ENCODE measurements at regions not wholly inside any gene's neighbourhood (a gene's known extent, or its start where the extent isn't known, plus 50 kb on each side); places are given as distances from the start of the nearest gene placed in this dataset.
A peak's percentile ranks its signal among the peaks of the same experiment; 100 is the strongest.

GRCh38 chr9:563200-563599, 278.3 kb upstream of the DMRT1 start:
- H3K4me3 ChIP-seq (ENCODE audit: insufficient read depth, low read depth, low read length) = no peak overlapping the region
- no peaks in the 10 kb centered on the region; the same call in 1 of the 2 replicates for H3K36me3 ChIP-seq (replicated peaks; ENCODE audit: control insufficient read depth, insufficient read depth, low read length)
- no peaks in the 10 kb centered on the region for H3K27me3 ChIP-seq (ENCODE audit: control insufficient read depth, insufficient read depth, low read length)
- DNase-seq = no peak

- DNase-seq = no peak
- no peaks in the 10 kb centered on the region for H3K27me3 ChIP-seq (ENCODE audit: control insufficient read depth, insufficient read depth, low read length)
- no peaks in the 10 kb centered on the region; the same call in 1 of the 2 replicates for H3K36me3 ChIP-seq (replicated peaks; ENCODE audit: control insufficient read depth, insufficient read depth, low read length)
- H3K4me3 ChIP-seq (ENCODE audit: insufficient read depth, low read depth, low read length) = no peak overlapping the region
Observed at GRCh38 chr9:565528-565927, 276.0 kb upstream of the DMRT1 start.

- H3K27me3 ChIP-seq (ENCODE audit: control insufficient read depth, insufficient read depth, low read length) = no peaks in the 10 kb centered on the region
- no peak for DNase-seq
- no peak overlapping the region for H3K4me3 ChIP-seq (ENCODE audit: insufficient read depth, low read depth, low read length)
- no peaks in the 10 kb centered on the region; the same call in 1 of the 2 replicates for H3K36me3 ChIP-seq (replicated peaks; ENCODE audit: control insufficient read depth, insufficient read depth, low read length)
Observed at GRCh38 chr9:567128-567746, 274.3 kb upstream of the DMRT1 start.

- Histone ChIP-seq H3K27me3 (ENCODE audit: control insufficient read depth, insufficient read depth, low read length) (no peaks in the 10 kb centered on the region), H3K36me3 (replicated peaks; ENCODE audit: control insufficient read depth, insufficient read depth, low read length) (no peaks in the 10 kb centered on the region; the same call in 1 of the 2 replicates), H3K4me3 (ENCODE audit: insufficient read depth, low read depth, low read length) (no peak overlapping the region)
- DNase-seq = no peak
Observed at GRCh38 chr9:567747-568305, 273.7 kb upstream of the DMRT1 start.

- no peak for DNase-seq
- Histone ChIP-seq H3K27me3 (ENCODE audit: control insufficient read depth, insufficient read depth, low read length) (no peaks in the 10 kb centered on the region), H3K36me3 (replicated peaks; ENCODE audit: control insufficient read depth, insufficient read depth, low read length) (no peaks in the 10 kb centered on the region; the same call in 1 of the 2 replicates), H3K4me3 (ENCODE audit: insufficient read depth, low read depth, low read length) (no peak overlapping the region)
Observed at GRCh38 chr9:569296-569695, 272.2 kb upstream of the DMRT1 start.

- no peak for DNase-seq
- H3K27me3 ChIP-seq (ENCODE audit: control insufficient read depth, insufficient read depth, low read length) = no peaks in the 10 kb centered on the region
- H3K4me3 ChIP-seq (ENCODE audit: insufficient read depth, low read depth, low read length) = no peak overlapping the region
- H3K36me3 ChIP-seq (replicated peaks; ENCODE audit: control insufficient read depth, insufficient read depth, low read length) = no peaks in the 10 kb centered on the region; the same call in 1 of the 2 replicates
Observed at GRCh38 chr9:570187-570586, 271.3 kb upstream of the DMRT1 start.

- DNase-seq = no peak
- Histone ChIP-seq H3K36me3 (replicated peaks; ENCODE audit: control insufficient read depth, insufficient read depth, low read length) (no peaks in the 10 kb centered on the region), H3K4me3 (ENCODE audit: insufficient read depth, low read depth, low read length) (no peak overlapping the region), H3K27me3 (ENCODE audit: control insufficient read depth, insufficient read depth, low read length) (no peaks in the 10 kb centered on the region)
Observed at GRCh38 chr9:571066-571465, 270.4 kb upstream of the DMRT1 start.

- no peak overlapping the region for H3K4me3 ChIP-seq (ENCODE audit: insufficient read depth, low read depth, low read length)
- no peak for DNase-seq
- no peaks in the 10 kb centered on the region for H3K36me3 ChIP-seq (replicated peaks; ENCODE audit: control insufficient read depth, insufficient read depth, low read length)
- H3K27me3 ChIP-seq (ENCODE audit: control insufficient read depth, insufficient read depth, low read length) = no peaks in the 10 kb centered on the region
Observed at GRCh38 chr9:571741-572140, 269.8 kb upstream of the DMRT1 start.

GRCh38 chr9:573691-574410, 267.6 kb upstream of the DMRT1 start:
- DNase-seq = peak; percentile 39
- H3K36me3 ChIP-seq (replicated peaks; ENCODE audit: control insufficient read depth, insufficient read depth, low read length) = no peaks in the 10 kb centered on the region
- no peaks in the 10 kb centered on the region for H3K27me3 ChIP-seq (ENCODE audit: control insufficient read depth, insufficient read depth, low read length)
- no peak overlapping the region for H3K4me3 ChIP-seq (ENCODE audit: insufficient read depth, low read depth, low read length)

- no peaks in the 10 kb centered on the region for H3K27me3 ChIP-seq (ENCODE audit: control insufficient read depth, insufficient read depth, low read length)
- no peak for DNase-seq
- no peaks in the 10 kb centered on the region; the same call in 1 of the 2 replicates for H3K36me3 ChIP-seq (replicated peaks; ENCODE audit: control insufficient read depth, insufficient read depth, low read length)
- no peak overlapping the region for H3K4me3 ChIP-seq (ENCODE audit: insufficient read depth, low read depth, low read length)
Observed at GRCh38 chr9:575139-575538, 266.4 kb upstream of the DMRT1 start.

GRCh38 chr9:580652-581342, 260.7 kb upstream of the DMRT1 start:
- DNase-seq = no peak
- Histone ChIP-seq H3K4me3 (ENCODE audit: insufficient read depth, low read depth, low read length) (no peak overlapping the region), H3K36me3 (replicated peaks; ENCODE audit: control insufficient read depth, insufficient read depth, low read length) (no peaks in the 10 kb centered on the region; the same call in 1 of the 2 replicates), H3K27me3 (ENCODE audit: control insufficient read depth, insufficient read depth, low read length) (no peaks in the 10 kb centered on the region)

GRCh38 chr9:581673-582497, 259.6 kb upstream of the DMRT1 start:
- no peak overlapping the region for H3K4me3 ChIP-seq (ENCODE audit: insufficient read depth, low read depth, low read length)
- H3K36me3 ChIP-seq (replicated peaks; ENCODE audit: control insufficient read depth, insufficient read depth, low read length) = no peaks in the 10 kb centered on the region; the same call in 1 of the 2 replicates
- H3K27me3 ChIP-seq (ENCODE audit: control insufficient read depth, insufficient read depth, low read length) = no peaks in the 10 kb centered on the region
- DNase-seq = peak; percentile 76

GRCh38 chr9:582775-583174, 258.7 kb upstream of the DMRT1 start:
- Histone ChIP-seq H3K36me3 (replicated peaks; ENCODE audit: control insufficient read depth, insufficient read depth, low read length) (no peaks in the 10 kb centered on the region; the same call in 1 of the 2 replicates), H3K4me3 (ENCODE audit: insufficient read depth, low read depth, low read length) (no peak overlapping the region)
- DNase-seq = no peak

GRCh38 chr9:587527-587926, 254.0 kb upstream of the DMRT1 start:
- no peak overlapping the region for H3K4me3 ChIP-seq (ENCODE audit: insufficient read depth, low read depth, low read length)
- DNase-seq = no peak
- H3K27me3 ChIP-seq (ENCODE audit: control insufficient read depth, insufficient read depth, low read length) = no peaks in the 10 kb centered on the region
- H3K36me3 ChIP-seq (replicated peaks; ENCODE audit: control insufficient read depth, insufficient read depth, low read length) = no peaks in the 10 kb centered on the region

More at GRCh38 chr9:582775-583174, 258.7 kb upstream of the DMRT1 start:
- no peaks in the 10 kb centered on the region for H3K27me3 ChIP-seq (ENCODE audit: control insufficient read depth, insufficient read depth, low read length)

Measured in H7 (cell line).